H9 (cell line): ENCODE measurements at regions not wholly inside any gene's neighbourhood (a gene's known extent, or its start where the extent isn't known, plus 50 kb on each side); places are given as distances from the start of the nearest gene placed in this dataset.
A peak's percentile ranks its signal among the peaks of the same experiment; 100 is the strongest.

ENCODE experiments used
- DNase-seq: peaks from one replicate; pipeline ENCODE4 v3.0.0-alpha.2; 2017
- H2AFZ ChIP-seq: one replicate; pipeline ENCODE4 v1.6.1; 2013; ENCODE audit warnings: mild to moderate bottlenecking, low read length, control low read depth, moderate library complexity
- H2AK5ac ChIP-seq: 2 replicates; pipeline ENCODE4 v1.6.1; 2013; ENCODE audit warnings: low read length, control low read depth, mixed read lengths; ENCODE audit not compliant: insufficient read length
- H2BK120ac ChIP-seq: one replicate; pipeline ENCODE4 v1.6.1; 2013; ENCODE audit warnings: low read depth, mild to moderate bottlenecking, low read length, control low read depth, inconsistent platforms; ENCODE audit not compliant: poor library complexity, severe bottlenecking
- H2BK12ac ChIP-seq: 2 replicates; pipeline ENCODE4 v1.6.1; 2013; ENCODE audit warnings: low read length, control low read depth, mixed read lengths, low read depth; ENCODE audit not compliant: insufficient read length
- H2BK15ac ChIP-seq: 2 replicates; pipeline ENCODE4 v1.6.1; 2013; ENCODE audit warnings: low read depth, low read length, control low read depth
- H2BK20ac ChIP-seq: one replicate; pipeline ENCODE4 v1.6.1; 2013; ENCODE audit warnings: low read depth, mild to moderate bottlenecking, low read length, control low read depth, inconsistent platforms; ENCODE audit not compliant: poor library complexity, severe bottlenecking
- H2BK5ac ChIP-seq: 2 replicates; pipeline ENCODE4 v1.6.1; 2013; ENCODE audit warnings: low read length, control low read depth, mixed read lengths; ENCODE audit not compliant: insufficient read length
- H3K14ac ChIP-seq: 2 replicates; pipeline ENCODE4 v1.6.1; 2013; ENCODE audit warnings: low read length, control low read depth; ENCODE audit not compliant: insufficient read depth
- H3K18ac ChIP-seq: 2 replicates; pipeline ENCODE4 v1.6.1; 2013; ENCODE audit warnings: low read depth, mild to moderate bottlenecking, mixed read lengths, low read length, control low read depth; ENCODE audit not compliant: insufficient read length
- H3K23ac ChIP-seq: 2 replicates; pipeline ENCODE4 v1.6.1; 2013; ENCODE audit warnings: low read length, control low read depth, mixed read lengths, low read depth; ENCODE audit not compliant: insufficient read length
- H3K23me2 ChIP-seq: 2 replicates; pipeline ENCODE4 v1.6.1; 2013; ENCODE audit warnings: low read depth, mild to moderate bottlenecking, mixed read lengths, low read length, control low read depth; ENCODE audit not compliant: insufficient read length, poor library complexity, severe bottlenecking
- H3K27ac ChIP-seq: 2 replicates; pipeline ENCODE4 v1.5.1; 2013; ENCODE audit warnings: low read length, control low read depth, mixed read lengths, low read depth; ENCODE audit not compliant: insufficient read length
- H3K27me3 ChIP-seq: 2 replicates; pipeline ENCODE4 v1.6.1; 2013; ENCODE audit warnings: low read length, control low read depth, inconsistent platforms; ENCODE audit not compliant: insufficient read depth
- H3K4ac ChIP-seq: 2 replicates; pipeline ENCODE4 v1.6.1; 2013; ENCODE audit warnings: low read depth, mild to moderate bottlenecking, control low read depth, inconsistent platforms, low read length, moderate library complexity
- H3K4me1 ChIP-seq: 2 replicates; pipeline ENCODE4 v1.6.1; 2013; ENCODE audit warnings: low read length, control low read depth, inconsistent platforms; ENCODE audit not compliant: insufficient read depth
- H3K4me2 ChIP-seq: 2 replicates; pipeline ENCODE4 v1.6.1; 2013; ENCODE audit warnings: low read length, control low read depth, mixed read lengths; ENCODE audit not compliant: insufficient read length, insufficient read depth
- H3K56ac ChIP-seq: 2 replicates; pipeline ENCODE4 v1.6.1; 2013; ENCODE audit warnings: low read depth, mild to moderate bottlenecking, mixed read lengths, low read length, control low read depth; ENCODE audit not compliant: insufficient read length
- H3K79me1 ChIP-seq: 2 replicates; pipeline ENCODE4 v1.6.1; 2013; ENCODE audit warnings: low read depth, mild to moderate bottlenecking, moderate library complexity, low read length, control low read depth, inconsistent platforms; ENCODE audit not compliant: insufficient read depth, poor library complexity, severe bottlenecking
- H3K79me2 ChIP-seq: 2 replicates; pipeline ENCODE4 v1.6.1; 2013; ENCODE audit warnings: low read length, control low read depth, inconsistent platforms; ENCODE audit not compliant: insufficient read depth
- H3K9ac ChIP-seq: 2 replicates; pipeline ENCODE4 v1.6.1; 2013; ENCODE audit warnings: low read length, control low read depth, mixed read lengths; ENCODE audit not compliant: insufficient read length; ENCODE audit errors: extremely low read depth
- H3K9me3 ChIP-seq: one replicate; pipeline ENCODE4 v1.6.1; 2013; ENCODE audit warnings: low read depth, low read length, inconsistent platforms; ENCODE audit not compliant: control insufficient read depth
- H3T11ph ChIP-seq: one replicate; pipeline ENCODE4 v1.6.1; 2013; ENCODE audit warnings: mild to moderate bottlenecking, low read length, control low read depth, inconsistent platforms
- H4K20me1 ChIP-seq: one replicate; pipeline ENCODE4 v1.6.1; 2013; ENCODE audit not compliant: control insufficient read depth, insufficient read length, insufficient read depth
- H4K5ac ChIP-seq: 2 replicates; pipeline ENCODE4 v1.6.1; 2013; ENCODE audit warnings: low read depth, mild to moderate bottlenecking, mixed read lengths, low read length, control low read depth; ENCODE audit not compliant: insufficient read length
- H4K8ac ChIP-seq: replicated peaks from 2 replicates; pipeline ENCODE4 v1.6.1; 2013; ENCODE audit warnings: low read length, control low read depth, mixed read lengths, low read depth; ENCODE audit not compliant: insufficient read length
- H4K91ac ChIP-seq: 2 replicates; pipeline ENCODE4 v1.6.1; 2013; ENCODE audit warnings: low read depth, mild to moderate bottlenecking, moderate library complexity, mixed read lengths, low read length, control low read depth; ENCODE audit not compliant: insufficient read length
- H3K27ac Mint-ChIP-seq, 3 experiments: 2 replicates in 2 of 3; 3 replicates in 1 of 3; pipeline ENCODE4 v1.8.0; 2020 to 2021; ENCODE audit warnings: mixed read lengths in 3 of 3, mild to moderate bottlenecking in 1 of 3, moderate library complexity in 1 of 3
- H3K27me3 Mint-ChIP-seq: 2 replicates; pipeline ENCODE4 v1.8.0; 2021; ENCODE audit warnings: low read depth, mild to moderate bottlenecking, moderate library complexity, mixed read lengths
- H3K36me3 Mint-ChIP-seq, 3 experiments: 2 replicates in 2 of 3; 3 replicates in 1 of 3; pipeline ENCODE4 v1.8.0; 2020 to 2021; ENCODE audit warnings: low read depth in 3 of 3, mixed read lengths in 3 of 3; ENCODE audit not compliant: insufficient read depth in 1 of 3
- H3K4me1 Mint-ChIP-seq, 2 experiments: 2 replicates each; pipeline ENCODE4 v1.8.0; 2020; ENCODE audit warnings: mixed read lengths in 2 of 2
- H3K4me3 Mint-ChIP-seq, 2 experiments: 2 replicates in 1 of 2; 3 replicates in 1 of 2; pipeline ENCODE4 v1.8.0; 2020 to 2021; ENCODE audit warnings: mild to moderate bottlenecking in 2 of 2, mixed read lengths in 2 of 2, moderate library complexity in 1 of 2
- H3K9me3 Mint-ChIP-seq, 2 experiments: 2 replicates in 1 of 2; 3 replicates in 1 of 2; pipeline ENCODE4 v1.8.0; 2020; ENCODE audit warnings: mild to moderate bottlenecking in 2 of 2, mixed read lengths in 2 of 2, moderate library complexity in 1 of 2
- CTCF ChIP-seq: fragments of 200-600 bp; sonication (generic); conservative IDR thresholded peaks from 3 replicates; pipeline ENCODE4 v1.8.0; 2021; ENCODE audit warnings: antibody characterized with exemption, mild to moderate bottlenecking

- no peak overlapping the region for H3K4me2 ChIP-seq
- H2BK12ac ChIP-seq: no peak overlapping the region
- H2BK15ac ChIP-seq: no peak overlapping the region
- peak overlapping the region; percentile 74 for H3K27ac ChIP-seq
- H4K20me1 ChIP-seq: no peaks in the 10 kb centered on the region
- H3K79me2 ChIP-seq: no peaks in the 10 kb centered on the region
- H4K8ac ChIP-seq: no peak overlapping the region
- no peak overlapping the region for H3K9ac ChIP-seq
- TF ChIP-seq CTCF: no peak
- no peak for DNase-seq
- H2BK5ac ChIP-seq: no peak overlapping the region
- H3K4me1 Mint-ChIP-seq: peaks cover 12 to 13% of the 10 kb centered on the region in 2 experiments
- H4K5ac ChIP-seq: no peak overlapping the region
- H3K18ac ChIP-seq: no peak overlapping the region
- no peak overlapping the region for H2AFZ ChIP-seq
- no peaks in the 10 kb centered on the region for H3K79me1 ChIP-seq
- H3K27me3 ChIP-seq: no peaks in the 10 kb centered on the region
- H2BK120ac ChIP-seq: no peak overlapping the region
- no peak overlapping the region for H3K56ac ChIP-seq
- no peaks in the 10 kb centered on the region for H3K4me1 ChIP-seq
- H3K9me3 ChIP-seq: no peaks in the 10 kb centered on the region
- no peak overlapping the region for H2AK5ac ChIP-seq
- peaks cover 0 to 3% (median 0%) of the 10 kb centered on the region in 3 experiments; a peak in 2 of 7 replicates for H3K36me3 Mint-ChIP-seq
- no peak overlapping the region for H3K4me3 Mint-ChIP-seq
- no peak overlapping the region for H4K91ac ChIP-seq
- no peaks in the 10 kb centered on the region for H3K27me3 Mint-ChIP-seq
- H3K27ac Mint-ChIP-seq: peak overlapping the region; percentile 52 to 95 (median 85); a peak in 5 of 7 replicates
- H3T11ph ChIP-seq: no peak overlapping the region
- no peak overlapping the region for H3K4ac ChIP-seq
- peaks cover 3 to 7% of the 10 kb centered on the region in 2 experiments; a peak in 3 of 5 replicates for H3K9me3 Mint-ChIP-seq
- H3K14ac ChIP-seq: no peak overlapping the region
- no peaks in the 10 kb centered on the region for H3K23me2 ChIP-seq
- H2BK20ac ChIP-seq: no peak overlapping the region
- H3K23ac ChIP-seq: no peak overlapping the region
These were observed 129.8 kb upstream of the PPFIA2 start for GRCh38 chr12:81888961-81889360.
